Right cardiac atrium (tissue), 5 donors: ENCODE measurements at regions not wholly inside any gene's neighbourhood (a gene's known extent, or its start where the extent isn't known, plus 50 kb on each side); places are given as distances from the start of the nearest gene placed in this dataset.

Experiments used
- ATAC-seq, 2 donors: fragments of 200-7000 bp; cut with Tn5 transposase; one replicate each; pipeline versions ENCODE4 v1.8.0 to v1.9.1; 2020; ENCODE audit warnings: moderate library complexity in 2 of 2, mild to moderate bottlenecking in 1 of 2
- DNase-seq, 3 donors: peaks; one replicate each; pipeline ENCODE4 v3.0.0-alpha.2; 2020
- H3K27ac ChIP-seq: one replicate; pipeline ENCODE4 v1.5.1; 2013; ENCODE audit warnings: mild to moderate bottlenecking, low read length, control low read depth, moderate library complexity
- H3K27me3 ChIP-seq: one replicate; pipeline ENCODE4 v1.6.1; 2013; ENCODE audit not compliant: control insufficient read depth, insufficient read depth
- H3K4me1 ChIP-seq: one replicate; pipeline ENCODE4 v1.6.1; 2013; ENCODE audit warnings: low read length; ENCODE audit not compliant: control insufficient read depth, insufficient read depth
- H3K4me3 ChIP-seq: one replicate; pipeline ENCODE4 v1.5.1; 2013; ENCODE audit warnings: low read length, control low read depth
- H3K9me3 ChIP-seq: one replicate; pipeline ENCODE4 v1.6.1; 2013; ENCODE audit warnings: low read length; ENCODE audit not compliant: control insufficient read depth
- WGBS: extraction: QIAGEN DNeasy Blood & Tissue Kit; methylation state at CpG from one replicate; pipeline ENCODE4 v1.1.7; 2013; 5-methylcytosine and 5-hydroxymethylcytosine counted together
- intact Hi-C, 4 donors: fragments of 100-400 bp; cut with DNase I; formaldehyde crosslinking; loops; one replicate each; pipeline versions ENCODE4 v1.11.0 to v1.14.0; 2022 to 2023
- donor health status: healthy with polysubstance abuse.
- donor health status: DM: no; HTN: yes; CAD: no.
- donor health status: DM: no; HTN: no; CAD: no.
- donor health status: DM: no; HTN: yes; CAD: no; lungs with severe emphysema.
- donor health status: DM: yes; HTN: yes; CAD: no.

DNA sequence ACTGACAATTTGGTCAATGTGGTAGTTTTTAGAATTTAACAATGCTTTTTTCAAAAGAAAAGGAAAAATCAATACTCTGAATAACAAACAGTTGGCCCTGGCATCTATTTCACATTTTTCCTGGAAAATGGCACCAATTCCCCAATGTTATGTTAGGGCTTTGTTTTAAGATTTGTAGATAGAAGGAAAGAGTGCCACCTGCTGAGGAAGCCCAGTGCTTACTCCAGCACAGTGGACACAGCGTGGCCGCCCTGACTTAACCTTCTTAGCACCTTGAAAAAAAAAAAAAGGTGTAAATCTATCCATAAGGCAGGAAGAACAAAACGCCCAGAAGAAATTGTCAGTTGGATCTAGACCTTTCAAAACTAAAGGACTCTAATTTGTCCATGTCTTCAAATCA, 110.7 kb upstream of the CNTN4 start:
- whole genome bisulfite sequencing: 41% methylated on average over 3 of the region's 3 CpGs
- H3K27ac ChIP-seq: no peak overlapping the region
- H3K9me3 ChIP-seq: no peaks in the 10 kb centered on the region
- H3K4me3 ChIP-seq: no peak overlapping the region
- H3K4me1 ChIP-seq: no peaks in the 10 kb centered on the region
- no peak for DNase-seq
- intact Hi-C loops: no loop called here
- H3K27me3 ChIP-seq: no peaks in the 10 kb centered on the region
- ATAC-seq: no peak

DNA sequence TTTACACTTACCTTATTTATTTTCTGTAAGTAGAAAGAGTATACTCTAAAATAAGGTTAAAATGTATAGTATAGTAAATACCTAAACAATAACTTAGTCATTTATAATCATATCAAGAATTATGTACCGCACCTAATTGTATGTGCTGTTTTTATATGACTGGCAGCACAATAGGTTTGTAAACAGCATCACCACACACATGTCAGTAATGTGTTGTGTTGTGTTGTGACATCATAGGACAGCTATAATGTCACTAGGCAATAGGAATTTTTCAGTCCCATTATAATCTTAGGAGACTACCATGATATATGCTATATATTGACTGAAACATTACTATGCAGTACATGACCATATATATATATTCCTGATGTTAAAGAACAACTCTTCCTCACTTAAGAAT, 99.9 kb upstream of the CNTN4 start:
- H3K27ac ChIP-seq: no peak overlapping the region
- intact Hi-C loops: no loop called here

DNA sequence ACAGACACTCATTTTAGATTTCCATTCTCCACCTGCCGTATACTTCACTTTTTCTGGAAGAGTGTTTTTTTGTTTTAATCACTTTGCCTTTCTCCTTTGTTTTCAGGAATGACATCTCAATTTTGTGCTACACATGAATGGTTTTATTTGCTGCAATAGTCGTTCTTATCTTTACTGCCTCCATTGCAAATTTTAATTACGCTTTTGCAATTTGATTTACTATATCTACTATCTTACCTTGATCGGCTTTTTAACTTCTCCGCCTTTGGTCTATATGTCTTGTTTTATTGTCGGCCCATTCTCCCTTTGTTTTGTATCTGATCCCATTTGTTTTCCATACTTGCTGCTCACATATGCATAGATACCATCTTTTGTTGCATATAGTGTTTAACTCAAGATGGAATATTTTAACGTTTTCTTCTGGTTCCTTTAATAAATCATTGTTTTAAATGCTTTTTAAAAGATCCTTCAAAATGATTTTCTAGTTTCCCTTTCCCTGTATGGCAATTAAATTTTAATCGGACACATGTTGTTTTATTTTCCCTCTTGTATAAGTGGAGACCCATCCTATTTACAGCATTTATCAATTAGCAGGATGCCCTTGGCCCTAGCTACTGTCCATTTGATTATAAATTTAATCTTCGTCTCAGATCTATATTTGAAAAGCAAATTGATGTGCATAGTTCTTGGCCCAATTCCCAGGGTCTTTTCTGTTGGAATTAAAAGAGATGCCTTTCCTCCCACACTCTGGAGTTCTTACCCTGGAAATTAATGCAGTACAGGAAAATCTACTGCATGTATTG, 97.2 kb upstream of the CNTN4 start:
- WGBS: 83% methylated on average over 9 of the region's 9 CpGs
- H3K27me3 ChIP-seq: no peaks in the 10 kb centered on the region
- no peaks in the 10 kb centered on the region for H3K9me3 ChIP-seq
- no peak overlapping the region for H3K4me3 ChIP-seq
- H3K4me1 ChIP-seq: no peaks in the 10 kb centered on the region
- no peak for ATAC-seq
- intact Hi-C loops: no loop called here
- H3K27ac ChIP-seq: no peak overlapping the region
- no peak for DNase-seq

More for the DNA sequence above, 99.9 kb upstream of the CNTN4 start:
- H3K4me1 ChIP-seq: no peaks in the 10 kb centered on the region
- no peak overlapping the region for H3K4me3 ChIP-seq
- WGBS: 86% methylated on average over 1 of the region's 1 CpG
- H3K27me3 ChIP-seq: no peaks in the 10 kb centered on the region
- ATAC-seq (no peak), DNase-seq (no peak)
- no peaks in the 10 kb centered on the region for H3K9me3 ChIP-seq

DNA sequence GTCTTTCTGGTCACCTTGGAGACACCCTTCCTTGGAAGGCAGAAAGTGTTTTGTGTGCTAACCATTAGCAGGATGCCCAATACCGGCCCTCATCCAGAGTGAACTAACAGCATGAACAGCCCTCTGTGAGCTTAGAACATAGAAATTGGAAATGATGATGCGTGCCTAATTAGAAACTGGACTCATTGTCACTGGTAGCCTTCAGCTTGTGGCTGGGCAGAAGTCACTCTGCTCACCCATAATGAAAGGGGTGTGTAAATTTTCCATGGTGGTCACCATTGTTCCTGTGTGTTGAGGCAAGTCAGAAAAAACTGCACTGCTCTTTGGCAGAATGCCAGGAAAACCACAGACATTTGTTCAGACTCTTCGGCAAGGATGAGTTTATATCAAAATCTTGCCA, 74.7 kb upstream of the CNTN4 start:
- Histone ChIP-seq H3K4me3 (no peak overlapping the region), H3K4me1 (no peaks in the 10 kb centered on the region), H3K9me3 (no peaks in the 10 kb centered on the region), H3K27me3 (no peaks in the 10 kb centered on the region), H3K27ac (no peak overlapping the region)
- 71% methylated on average over 3 of the region's 3 CpGs for WGBS
- ATAC-seq (no peak), DNase-seq (no peak)
- intact Hi-C loops: no loop called here

DNA sequence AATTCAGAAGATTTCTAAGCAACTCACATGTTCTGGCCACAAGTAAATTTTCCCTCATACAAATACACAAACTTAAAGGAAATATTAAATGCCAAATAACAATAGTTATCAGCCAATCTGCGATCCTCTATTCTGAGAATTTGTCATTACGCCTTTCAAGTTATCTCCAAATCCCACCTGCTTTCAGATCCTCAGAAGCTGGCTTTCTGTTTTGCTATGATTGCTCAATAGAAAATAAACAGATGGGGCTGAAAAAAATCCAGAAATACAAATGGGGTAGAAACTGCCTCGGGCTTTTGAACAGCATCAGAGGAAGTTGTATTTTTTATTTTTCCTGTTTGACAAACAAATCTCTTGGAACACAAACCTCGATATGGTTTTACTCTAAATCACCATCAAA, 74.0 kb upstream of the CNTN4 start:
- intact Hi-C loops: no loop called here
- Histone ChIP-seq H3K4me3 (no peak overlapping the region), H3K4me1 (no peaks in the 10 kb centered on the region), H3K27me3 (no peaks in the 10 kb centered on the region), H3K27ac (no peak overlapping the region), H3K9me3 (no peaks in the 10 kb centered on the region)
- ATAC-seq: no peak
- WGBS: 58% methylated on average over 4 of the region's 4 CpGs
- no peak for DNase-seq

DNA sequence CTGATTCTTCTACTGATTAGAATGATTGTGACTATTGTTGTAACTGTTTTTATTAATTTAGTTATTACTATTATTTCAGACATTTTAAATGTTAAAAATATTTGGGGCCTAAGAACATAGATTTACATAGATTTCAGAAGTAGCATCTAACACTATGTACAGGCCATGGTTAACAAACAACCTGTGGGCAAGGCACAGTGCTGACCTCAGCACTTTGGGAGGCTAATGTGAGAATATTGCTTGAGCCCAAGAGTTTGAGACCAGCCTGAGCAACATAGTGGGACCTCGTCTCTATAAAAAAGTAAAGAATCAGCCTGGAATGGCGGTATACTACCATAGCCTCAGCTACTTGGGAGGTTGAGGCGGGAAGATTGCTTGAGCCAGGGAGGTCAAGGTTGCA, 69.1 kb upstream of the CNTN4 start:
- H3K27me3 ChIP-seq: no peaks in the 10 kb centered on the region
- H3K4me1 ChIP-seq: no peaks in the 10 kb centered on the region
- 91% methylated on average over 3 of the region's 3 CpGs for WGBS
- intact Hi-C loops: no loop called here
- H3K4me3 ChIP-seq: no peak overlapping the region
- no peaks in the 10 kb centered on the region for H3K9me3 ChIP-seq
- DNase-seq (no peak), ATAC-seq (no peak)
- H3K27ac ChIP-seq: no peak overlapping the region

DNA sequence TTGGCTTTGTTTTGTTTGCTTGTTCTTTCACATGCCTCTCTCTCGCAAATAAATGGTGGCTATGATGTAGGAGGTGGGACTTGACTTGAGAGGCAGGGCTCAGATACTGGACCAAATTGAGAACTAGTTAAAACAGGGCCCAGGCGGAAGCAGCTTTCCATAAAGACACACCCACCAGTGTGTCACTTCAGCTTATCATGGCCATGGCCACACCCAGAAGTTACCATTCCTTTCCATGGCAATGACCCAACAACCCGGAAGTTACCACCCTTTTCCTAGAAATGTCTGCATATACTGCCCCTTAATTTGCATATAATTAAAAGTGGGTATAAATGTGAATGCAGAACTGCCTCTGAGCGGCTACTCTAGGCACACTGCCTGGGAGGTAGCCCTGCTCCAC, 62.6 kb upstream of the CNTN4 start:
- Histone ChIP-seq H3K27ac (no peak overlapping the region), H3K4me1 (no peaks in the 10 kb centered on the region), H3K9me3 (no peaks in the 10 kb centered on the region), H3K27me3 (no peaks in the 10 kb centered on the region), H3K4me3 (no peak overlapping the region)
- intact Hi-C loops: no loop called here
- ATAC-seq (no peak), DNase-seq (no peak)
- 79% methylated on average over 4 of the region's 4 CpGs for WGBS

DNA sequence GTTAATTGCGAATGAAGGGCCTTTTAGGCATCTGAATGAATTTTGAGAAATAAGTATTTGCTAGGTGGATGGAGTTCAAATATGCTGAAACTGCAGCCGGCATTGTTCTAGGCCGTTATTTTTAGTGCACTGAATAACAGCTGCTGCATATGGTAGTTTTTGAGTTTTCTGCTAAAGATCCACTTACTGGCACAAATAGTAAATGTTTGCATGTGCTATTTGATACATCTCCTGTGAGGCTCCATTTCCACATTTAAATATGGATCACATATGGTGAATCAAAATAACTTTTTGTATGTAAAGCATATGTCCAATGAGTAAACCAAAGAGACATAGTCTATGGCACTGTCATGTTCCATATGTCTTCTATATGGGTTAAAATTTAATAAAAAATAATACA, 56.7 kb upstream of the CNTN4 start:
- WGBS: 84% methylated on average over 3 of the region's 3 CpGs
- no peak overlapping the region for H3K4me3 ChIP-seq
- no peaks in the 10 kb centered on the region for H3K9me3 ChIP-seq
- DNase-seq (no peak), ATAC-seq (no peak)
- no peak overlapping the region for H3K27ac ChIP-seq
- intact Hi-C loops: no loop called here
- no peaks in the 10 kb centered on the region for H3K27me3 ChIP-seq
- no peaks in the 10 kb centered on the region for H3K4me1 ChIP-seq
